Epithelial cell of esophagus (primary cell): ENCODE measurements at regions not wholly inside any gene's neighbourhood (a gene's known extent, or its start where the extent isn't known, plus 50 kb on each side); places are given as distances from the start of the nearest gene placed in this dataset.

Experiments
- DNase-seq: peaks from one replicate; pipeline ENCODE4 v3.0.0; 2010; ENCODE audit warnings: low read depth
- H3K4me3 ChIP-seq: 2 replicates; pipeline ENCODE4 v1.5.1; 2011; ENCODE audit warnings: mild to moderate bottlenecking, low read length, control low read depth
- TF ChIP-seq, protein P1 (sequence below): IDR thresholded peaks from 2 replicates; pipeline ENCODE4 v1.5.1; 2011; ENCODE audit warnings: low read depth, mild to moderate bottlenecking, low read length, control low read depth, inconsistent platforms; ENCODE audit not compliant: insufficient read depth; ENCODE audit errors: missing control alignments

DNA sequence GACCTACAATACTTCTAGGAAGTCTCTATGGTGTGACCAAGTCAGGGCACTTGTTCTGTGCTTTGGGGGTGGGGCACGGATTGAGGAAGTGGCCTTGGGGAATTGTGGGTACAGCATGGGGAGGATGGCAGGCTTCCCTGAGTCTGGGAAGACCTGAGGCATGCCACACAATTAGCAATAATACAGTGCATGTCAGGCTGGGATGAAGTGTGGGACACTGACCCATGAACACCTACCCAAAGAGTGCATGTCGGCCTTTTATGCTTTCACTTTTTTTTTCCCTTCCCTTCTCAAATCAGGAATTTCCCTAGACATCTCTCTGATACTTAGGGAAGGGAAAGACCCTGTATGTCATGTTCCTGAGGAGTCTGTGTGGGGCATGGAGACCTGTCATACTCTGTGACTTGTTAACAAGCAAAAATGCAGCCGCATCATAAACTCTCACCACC is 146.4 kb downstream of the PALM2AKAP2 start:
- H3K4me3 ChIP-seq = no peak overlapping the region
- TF ChIP-seq, protein P1, sequence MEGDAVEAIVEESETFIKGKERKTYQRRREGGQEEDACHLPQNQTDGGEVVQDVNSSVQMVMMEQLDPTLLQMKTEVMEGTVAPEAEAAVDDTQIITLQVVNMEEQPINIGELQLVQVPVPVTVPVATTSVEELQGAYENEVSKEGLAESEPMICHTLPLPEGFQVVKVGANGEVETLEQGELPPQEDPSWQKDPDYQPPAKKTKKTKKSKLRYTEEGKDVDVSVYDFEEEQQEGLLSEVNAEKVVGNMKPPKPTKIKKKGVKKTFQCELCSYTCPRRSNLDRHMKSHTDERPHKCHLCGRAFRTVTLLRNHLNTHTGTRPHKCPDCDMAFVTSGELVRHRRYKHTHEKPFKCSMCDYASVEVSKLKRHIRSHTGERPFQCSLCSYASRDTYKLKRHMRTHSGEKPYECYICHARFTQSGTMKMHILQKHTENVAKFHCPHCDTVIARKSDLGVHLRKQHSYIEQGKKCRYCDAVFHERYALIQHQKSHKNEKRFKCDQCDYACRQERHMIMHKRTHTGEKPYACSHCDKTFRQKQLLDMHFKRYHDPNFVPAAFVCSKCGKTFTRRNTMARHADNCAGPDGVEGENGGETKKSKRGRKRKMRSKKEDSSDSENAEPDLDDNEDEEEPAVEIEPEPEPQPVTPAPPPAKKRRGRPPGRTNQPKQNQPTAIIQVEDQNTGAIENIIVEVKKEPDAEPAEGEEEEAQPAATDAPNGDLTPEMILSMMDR = no peak
- no peak for DNase-seq

DNA sequence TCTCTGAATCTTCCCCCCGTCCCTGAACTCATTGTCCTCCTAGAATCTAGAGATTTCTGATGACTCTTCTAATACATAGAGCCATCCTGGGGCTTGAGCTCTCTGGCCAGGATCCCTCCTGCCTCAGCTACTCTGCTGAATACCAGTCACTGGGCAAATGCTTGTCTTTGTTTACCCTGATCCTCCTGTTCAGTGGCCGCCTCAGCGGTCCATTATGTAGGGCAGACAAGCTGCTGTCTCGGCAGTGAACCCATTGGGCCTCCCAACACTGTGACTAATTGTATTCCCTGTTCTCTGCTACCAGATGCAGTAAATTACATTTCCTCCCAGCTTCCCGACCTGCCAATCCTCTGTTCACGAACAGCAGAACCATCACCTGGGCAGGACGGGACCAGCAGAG is 151.6 kb downstream of the PALM2AKAP2 start:
- TF ChIP-seq, protein P1 = no peak
- no peak for DNase-seq
- no peak overlapping the region for H3K4me3 ChIP-seq

DNA sequence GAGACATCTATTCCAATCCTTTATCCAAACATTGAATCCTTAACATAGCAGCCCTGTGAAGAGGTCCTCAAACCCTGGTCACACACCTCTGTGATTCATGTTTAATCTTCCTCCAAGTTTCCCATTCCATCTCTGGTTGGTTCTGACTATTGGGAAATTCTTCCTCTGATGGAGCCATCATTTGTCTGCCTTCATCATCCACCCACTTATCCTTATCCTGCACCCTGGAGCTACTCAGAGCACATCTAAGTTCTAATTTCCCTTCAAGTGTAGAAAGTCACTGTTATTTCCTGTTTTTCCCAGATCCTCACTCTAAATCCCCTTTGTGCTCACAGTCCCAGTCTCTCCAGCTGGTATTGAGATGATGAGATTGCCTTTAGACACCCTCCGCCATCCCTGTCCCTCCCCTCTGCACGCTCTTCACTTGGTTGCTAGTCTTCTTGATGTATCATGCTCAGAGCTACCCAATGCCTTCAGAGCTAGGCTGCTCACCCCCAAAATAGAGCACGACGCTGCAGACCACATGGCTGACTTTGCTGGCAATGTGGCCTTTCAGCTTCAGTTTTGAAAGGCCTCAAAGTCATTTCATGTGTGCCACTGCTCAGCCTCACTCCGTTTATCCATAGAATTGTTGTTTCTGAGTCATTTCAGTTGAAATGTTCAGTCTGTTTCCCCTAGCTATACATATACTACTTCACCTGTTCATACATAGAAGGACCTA is 154.3 kb downstream of the PALM2AKAP2 start:
- DNase-seq = no peak
- TF ChIP-seq, protein P1 = no peak

DNA sequence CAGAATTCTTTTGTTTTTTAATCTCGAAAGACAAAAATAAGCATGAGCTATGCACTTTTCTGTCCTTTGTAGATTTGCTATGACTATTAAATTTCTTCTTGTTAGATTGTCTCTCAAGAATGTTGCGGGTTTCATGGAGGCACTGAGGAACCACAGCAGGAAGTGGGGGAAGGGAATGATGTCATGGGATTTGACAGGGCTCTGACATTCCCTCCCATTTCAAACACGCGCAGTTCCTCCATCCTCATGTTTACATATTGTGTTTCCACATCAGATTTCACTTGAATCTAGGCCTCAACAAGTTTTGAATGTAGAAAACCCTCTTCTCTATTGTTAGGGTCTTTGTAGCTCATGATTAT is 154.8 kb downstream of the PALM2AKAP2 start:
- no peak for DNase-seq
- TF ChIP-seq, protein P1 = no peak
- H3K4me3 ChIP-seq = no peak overlapping the region

More for the DNA sequence above, 154.3 kb downstream of the PALM2AKAP2 start:
- H3K4me3 ChIP-seq = no peak overlapping the region

DNA sequence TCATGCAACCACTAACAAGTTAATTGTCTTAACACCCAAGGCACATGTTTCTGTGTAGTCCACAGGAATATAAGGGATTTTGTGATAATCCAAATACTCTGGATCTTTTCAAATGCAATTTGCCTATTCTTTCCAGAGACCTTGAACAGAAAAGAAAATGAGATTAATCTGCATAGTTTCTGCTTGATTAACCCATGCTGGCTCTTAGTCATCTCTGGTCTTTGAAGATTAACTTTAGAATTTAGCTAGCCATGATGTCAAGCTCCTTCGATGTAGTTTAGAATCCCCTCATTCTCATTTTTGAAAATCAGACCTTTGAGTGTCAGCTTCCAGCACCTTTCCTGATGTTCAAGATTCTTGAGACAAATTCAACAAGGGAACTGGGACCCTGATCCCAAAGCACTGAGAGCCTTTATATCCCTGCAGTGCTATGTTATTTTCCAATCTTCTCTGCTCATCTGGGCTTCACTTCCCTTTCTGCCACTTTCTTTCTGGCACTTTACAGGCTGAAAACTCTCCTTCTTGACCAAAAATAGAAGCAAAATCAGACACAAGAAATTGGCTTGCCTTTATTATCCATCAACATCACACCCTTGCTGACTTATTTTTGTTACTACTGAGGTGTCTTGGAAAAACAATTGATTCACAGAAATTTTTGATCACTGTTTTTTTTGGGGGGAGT is 155.5 kb downstream of the PALM2AKAP2 start:
- TF ChIP-seq, protein P1 = no peak
- no peak for DNase-seq
- no peak overlapping the region for H3K4me3 ChIP-seq

DNA sequence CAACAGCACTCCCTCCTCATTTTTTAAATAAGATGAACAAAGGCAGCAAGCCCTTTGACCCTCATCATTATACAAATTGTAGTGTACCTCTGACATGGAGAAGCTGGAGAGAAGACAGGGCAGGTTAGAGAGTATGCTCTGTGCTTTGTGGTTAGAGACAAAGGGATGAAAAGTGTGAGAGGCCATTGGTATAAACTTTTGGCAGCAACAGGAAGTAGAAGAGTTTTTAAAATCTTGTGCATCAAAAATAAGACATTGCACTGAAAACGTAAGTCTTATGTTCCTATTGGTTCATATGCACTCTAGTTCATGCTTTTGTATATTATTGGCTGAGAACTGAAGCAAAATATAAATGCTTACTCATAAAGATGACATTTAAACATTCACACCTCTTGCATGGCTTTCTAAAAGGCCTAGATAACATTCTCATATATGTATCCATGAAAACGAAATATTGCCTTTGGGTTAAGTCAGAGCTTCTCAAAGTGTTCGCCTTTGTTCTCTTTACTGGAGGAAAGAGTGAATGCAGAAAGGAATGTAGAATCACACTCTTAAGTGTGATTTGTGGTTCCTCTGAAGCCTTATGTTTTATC is 158.0 kb downstream of the PALM2AKAP2 start:
- TF ChIP-seq, protein P1 = no peak
- DNase-seq = no peak

More for the DNA sequence above, 158.0 kb downstream of the PALM2AKAP2 start:
- H3K4me3 ChIP-seq = no peak overlapping the region
